Prostate gland (tissue), 2 donors: ENCODE measurements at regions not wholly inside any gene's neighbourhood (a gene's known extent, or its start where the extent isn't known, plus 50 kb on each side); places are given as distances from the start of the nearest gene placed in this dataset.

Experiments used
- DNase-seq: peaks from one replicate; pipeline ENCODE4 v3.0.0-alpha.2; 2019; ENCODE audit warnings: low spot score
- H3K27ac ChIP-seq, 2 donors: fragments of 200-600 bp; sonication (generic); 2 replicates each; pipeline ENCODE4 v1.5.1; 2017 to 2019
- H3K27me3 ChIP-seq: fragments of 200-600 bp; sonication (generic); replicated peaks from 2 replicates; pipeline ENCODE4 v1.5.1; 2019; ENCODE audit not compliant: insufficient read depth
- H3K36me3 ChIP-seq, 2 donors: fragments of 200-600 bp; sonication (generic); 1 replicate in 1 of 2; 2 replicates in 1 of 2; pipeline versions ENCODE4 v1.5.1 to v1.8.1; 2017 to 2019
- H3K4me1 ChIP-seq: fragments of 200-600 bp; sonication (generic); replicated peaks from 2 replicates; pipeline ENCODE4 v1.5.1; 2019
- H3K4me3 ChIP-seq, 2 donors: fragments of 200-600 bp; sonication (generic); 2 replicates each; pipeline ENCODE4 v1.5.1; 2017 to 2019
- H3K9me3 ChIP-seq: fragments of 200-600 bp; sonication (generic); 2 replicates; pipeline ENCODE4 v1.5.1; 2017
- POLR2A ChIP-seq: fragments of 450-650 bp; IDR thresholded peaks from one replicate; pipeline ENCODE4 v1.6.1; 2016; ENCODE audit warnings: antibody characterized with exemption, mild to moderate bottlenecking
- POLR2AphosphoS5 ChIP-seq: sonication (generic); formaldehyde crosslinking; IDR thresholded peaks from one replicate; pipeline ENCODE4 v1.6.1; 2017; ENCODE audit warnings: antibody characterized with exemption
- WGBS: methylation state at CpG from one replicate; pipeline ENCODE4 v1.1.5; 2018; 5-methylcytosine and 5-hydroxymethylcytosine counted together
- intact Hi-C: fragments of 100-400 bp; cut with DNase I; formaldehyde crosslinking; loops from one replicate; pipeline ENCODE4 v1.14.2; 2022
- TF ChIP-seq, protein P1 (sequence below), 4 experiments: fragments of 200-600 bp in 2 of 4; fragments of 450-650 bp in 2 of 4; sonication (generic) in 2 of 4; IDR thresholded peaks; 1 replicate in 3 of 4; 2 replicates in 1 of 4; pipeline ENCODE4 v1.5.1; 2016 to 2019; ENCODE audit warnings: antibody characterized with exemption in 4 of 4, mild to moderate bottlenecking in 2 of 4, moderate library complexity in 2 of 4

DNA sequence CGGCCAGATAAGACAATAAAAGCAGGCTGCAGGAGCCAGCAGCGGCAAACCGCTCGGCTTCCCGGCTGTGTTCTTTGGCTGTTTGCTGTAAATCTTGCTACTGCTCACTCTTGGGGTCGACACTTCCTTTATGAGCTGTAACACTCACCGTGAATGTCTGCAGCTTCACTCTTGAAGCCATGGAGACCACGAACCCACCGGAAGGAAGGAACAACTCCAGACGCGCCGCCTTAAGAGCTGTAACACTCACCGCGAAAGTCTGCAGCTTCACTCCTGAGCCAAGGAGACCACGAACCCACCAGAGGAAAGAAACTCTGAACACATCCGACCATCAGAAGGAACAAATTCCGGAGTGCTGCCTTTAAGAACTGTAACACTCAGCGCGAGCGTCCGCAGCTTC lies 451.7 kb downstream of the AGTPBP1 start:
- Histone ChIP-seq H3K27me3 (no peaks in the 10 kb centered on the region), H3K4me1 (no peaks in the 10 kb centered on the region), H3K27ac (no peak overlapping the region), H3K9me3 (no peaks in the 10 kb centered on the region), H3K36me3 (no peaks in the 10 kb centered on the region), H3K4me3 (no peak overlapping the region)
- 60% methylated on average over 20 of the region's 21 CpGs for WGBS
- no peak for DNase-seq
- TF ChIP-seq POLR2A (no peak), POLR2AphosphoS5 (no peak)
- TF ChIP-seq, protein P1, sequence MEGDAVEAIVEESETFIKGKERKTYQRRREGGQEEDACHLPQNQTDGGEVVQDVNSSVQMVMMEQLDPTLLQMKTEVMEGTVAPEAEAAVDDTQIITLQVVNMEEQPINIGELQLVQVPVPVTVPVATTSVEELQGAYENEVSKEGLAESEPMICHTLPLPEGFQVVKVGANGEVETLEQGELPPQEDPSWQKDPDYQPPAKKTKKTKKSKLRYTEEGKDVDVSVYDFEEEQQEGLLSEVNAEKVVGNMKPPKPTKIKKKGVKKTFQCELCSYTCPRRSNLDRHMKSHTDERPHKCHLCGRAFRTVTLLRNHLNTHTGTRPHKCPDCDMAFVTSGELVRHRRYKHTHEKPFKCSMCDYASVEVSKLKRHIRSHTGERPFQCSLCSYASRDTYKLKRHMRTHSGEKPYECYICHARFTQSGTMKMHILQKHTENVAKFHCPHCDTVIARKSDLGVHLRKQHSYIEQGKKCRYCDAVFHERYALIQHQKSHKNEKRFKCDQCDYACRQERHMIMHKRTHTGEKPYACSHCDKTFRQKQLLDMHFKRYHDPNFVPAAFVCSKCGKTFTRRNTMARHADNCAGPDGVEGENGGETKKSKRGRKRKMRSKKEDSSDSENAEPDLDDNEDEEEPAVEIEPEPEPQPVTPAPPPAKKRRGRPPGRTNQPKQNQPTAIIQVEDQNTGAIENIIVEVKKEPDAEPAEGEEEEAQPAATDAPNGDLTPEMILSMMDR (IDR thresholded peaks at IDR 0.05), result no peak
- intact Hi-C loops, result no loop called here

DNA sequence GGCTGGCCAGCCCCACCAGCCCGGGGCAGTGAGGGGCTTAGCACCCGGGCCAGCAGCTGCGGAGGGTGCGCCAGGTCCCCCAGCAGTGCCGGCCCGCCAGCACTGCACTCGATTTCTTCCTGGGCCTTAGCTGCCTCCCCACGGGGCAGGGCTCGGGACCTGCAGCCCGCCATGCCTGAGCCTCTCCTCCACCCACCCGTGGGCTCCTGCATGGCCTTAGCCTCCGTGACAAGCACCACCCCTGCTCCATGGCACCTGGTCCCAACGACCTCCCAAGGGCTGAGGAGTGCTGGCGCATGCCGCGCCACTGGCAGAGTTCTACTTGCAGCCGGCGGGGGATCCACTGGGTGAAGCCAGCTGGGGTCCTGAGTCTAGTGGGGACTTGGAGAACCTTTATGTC lies 452.6 kb downstream of the AGTPBP1 start:
- no peaks in the 10 kb centered on the region for H3K4me1 ChIP-seq
- 95% methylated on average over 18 of the region's 18 CpGs for WGBS
- TF ChIP-seq, protein P1 (IDR thresholded peaks at IDR 0.05), result no peak
- TF ChIP-seq POLR2AphosphoS5, result no peak
- TF ChIP-seq POLR2A, result no peak
- H3K4me3 ChIP-seq, result no peak overlapping the region
- no peaks in the 10 kb centered on the region for H3K36me3 ChIP-seq
- intact Hi-C loops, result no loop called here
- no peaks in the 10 kb centered on the region for H3K9me3 ChIP-seq
- no peak overlapping the region for H3K27ac ChIP-seq
- DNase-seq, result no peak
- H3K27me3 ChIP-seq, result no peaks in the 10 kb centered on the region

DNA sequence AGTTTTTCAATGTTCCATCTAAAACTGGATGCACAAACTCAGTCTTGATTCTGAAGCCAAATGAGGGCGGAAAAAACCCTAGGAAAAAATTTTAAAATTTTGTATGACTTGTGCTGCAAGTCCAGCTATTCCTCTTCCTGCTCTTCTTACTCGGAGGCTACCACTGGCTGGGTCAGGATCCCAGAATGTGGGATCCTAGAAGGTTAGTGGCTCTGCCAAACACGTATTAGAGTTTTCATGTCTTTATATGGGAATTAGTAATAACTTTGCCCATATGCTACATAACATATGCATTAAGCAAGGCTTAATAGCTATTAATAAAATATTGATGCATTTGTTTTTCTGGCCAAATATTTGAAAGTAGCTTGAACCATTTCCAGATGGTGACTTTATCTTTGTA lies 458.3 kb downstream of the AGTPBP1 start:
- no peak overlapping the region for H3K27ac ChIP-seq
- no peaks in the 10 kb centered on the region for H3K9me3 ChIP-seq
- peaks cover 5% of the 10 kb centered on the region for H3K27me3 ChIP-seq
- TF ChIP-seq, protein P1 (IDR thresholded peaks at IDR 0.05), result no peak
- TF ChIP-seq POLR2AphosphoS5 (no peak), POLR2A (no peak)
- intact Hi-C loops, result no loop called here
- no peaks in the 10 kb centered on the region for H3K4me1 ChIP-seq
- DNase-seq, result no peak
- WGBS, result 96% methylated on average over 3 of the region's 3 CpGs
- no peaks in the 10 kb centered on the region for H3K36me3 ChIP-seq
- H3K4me3 ChIP-seq, result no peak overlapping the region

DNA sequence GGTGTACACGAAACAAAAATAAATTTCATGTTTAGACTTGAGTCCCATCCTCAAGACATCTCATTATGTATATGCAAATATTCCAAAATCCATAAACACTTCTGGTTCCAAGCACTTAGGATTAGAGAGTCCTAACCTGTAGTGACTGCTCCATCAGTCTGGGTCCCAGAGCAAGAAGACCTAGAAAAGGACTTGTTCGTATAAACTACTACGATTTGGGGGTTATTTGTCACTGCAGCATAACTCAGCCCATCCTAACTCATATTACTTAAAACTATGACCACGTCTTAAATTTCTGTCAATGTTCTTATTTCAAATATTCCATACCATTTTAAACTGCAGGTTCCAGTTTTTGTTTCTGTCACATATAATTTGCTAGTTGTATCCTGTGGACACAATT lies 463.0 kb downstream of the AGTPBP1 start:
- 73% methylated on average over 4 of the region's 4 CpGs for WGBS
- no peak overlapping the region for H3K4me3 ChIP-seq
- H3K36me3 ChIP-seq, result no peaks in the 10 kb centered on the region
- H3K9me3 ChIP-seq, result no peaks in the 10 kb centered on the region
- peaks cover 5% of the 10 kb centered on the region for H3K27me3 ChIP-seq
- no peak for DNase-seq
- H3K4me1 ChIP-seq, result no peaks in the 10 kb centered on the region
- intact Hi-C loops, result no loop called here
- no peak overlapping the region for H3K27ac ChIP-seq
- TF ChIP-seq POLR2AphosphoS5, result no peak
- TF ChIP-seq, protein P1 (IDR thresholded peaks at IDR 0.05), result no peak
- TF ChIP-seq POLR2A, result no peak

DNA sequence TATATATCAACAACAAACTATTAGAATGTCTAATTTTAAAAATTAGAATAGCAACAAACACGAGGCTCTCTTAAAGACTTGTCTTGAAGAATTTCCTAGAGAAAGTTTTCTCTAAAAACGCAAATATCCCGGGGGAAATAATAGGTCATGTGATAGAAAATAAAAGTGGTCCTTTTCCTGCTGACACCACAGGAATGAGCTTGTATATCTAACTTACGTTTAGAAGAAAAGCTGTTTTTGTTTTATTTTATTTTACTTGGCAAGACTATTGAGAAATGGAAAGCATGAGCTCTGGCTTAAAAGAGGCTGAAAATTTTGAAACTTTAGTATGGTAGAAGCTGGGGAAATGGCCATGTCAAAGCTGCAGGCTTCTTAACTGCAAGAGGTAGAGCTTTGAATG lies 465.0 kb downstream of the AGTPBP1 start:
- DNase-seq, result no peak
- Histone ChIP-seq H3K4me3 (no peak overlapping the region), H3K9me3 (no peaks in the 10 kb centered on the region), H3K27me3 (no peaks in the 10 kb centered on the region), H3K4me1 (no peaks in the 10 kb centered on the region), H3K36me3 (no peaks in the 10 kb centered on the region), H3K27ac (no peak overlapping the region)
- intact Hi-C loops, result no loop called here
- WGBS, result 17% methylated on average over 4 of the region's 4 CpGs
- TF ChIP-seq POLR2AphosphoS5, result no peak
- TF ChIP-seq, protein P1 (IDR thresholded peaks at IDR 0.05), result no peak
- TF ChIP-seq POLR2A, result no peak
